Breast epithelium (tissue), 3 donors: ENCODE measurements at regions not wholly inside any gene's neighbourhood (a gene's known extent, or its start where the extent isn't known, plus 50 kb on each side); places are given as distances from the start of the nearest gene placed in this dataset.

ENCODE experiments used
- POLR2A ChIP-seq: fragments of 450-650 bp; IDR thresholded peaks from one replicate; pipeline ENCODE4 v1.6.1; 2016; ENCODE audit warnings: antibody characterized with exemption, mild to moderate bottlenecking, moderate library complexity
- POLR2AphosphoS5 ChIP-seq, 3 donors: sonication (generic); formaldehyde crosslinking; IDR thresholded peaks; one replicate each; pipeline ENCODE4 v1.6.1; 2017; ENCODE audit warnings: antibody characterized with exemption in 3 of 3
- TF ChIP-seq, protein P1 (sequence below), 3 donors: fragments of 450-650 bp; IDR thresholded peaks; one replicate each; pipeline ENCODE4 v1.5.1; 2016 to 2017; ENCODE audit warnings: antibody characterized with exemption in 3 of 3, mild to moderate bottlenecking in 3 of 3, moderate library complexity in 3 of 3

GRCh38 chr5:61820836-61821235 is 485.2 kb upstream of the KIF2A start:
- TF ChIP-seq POLR2A: no peak
- TF ChIP-seq, protein P1, sequence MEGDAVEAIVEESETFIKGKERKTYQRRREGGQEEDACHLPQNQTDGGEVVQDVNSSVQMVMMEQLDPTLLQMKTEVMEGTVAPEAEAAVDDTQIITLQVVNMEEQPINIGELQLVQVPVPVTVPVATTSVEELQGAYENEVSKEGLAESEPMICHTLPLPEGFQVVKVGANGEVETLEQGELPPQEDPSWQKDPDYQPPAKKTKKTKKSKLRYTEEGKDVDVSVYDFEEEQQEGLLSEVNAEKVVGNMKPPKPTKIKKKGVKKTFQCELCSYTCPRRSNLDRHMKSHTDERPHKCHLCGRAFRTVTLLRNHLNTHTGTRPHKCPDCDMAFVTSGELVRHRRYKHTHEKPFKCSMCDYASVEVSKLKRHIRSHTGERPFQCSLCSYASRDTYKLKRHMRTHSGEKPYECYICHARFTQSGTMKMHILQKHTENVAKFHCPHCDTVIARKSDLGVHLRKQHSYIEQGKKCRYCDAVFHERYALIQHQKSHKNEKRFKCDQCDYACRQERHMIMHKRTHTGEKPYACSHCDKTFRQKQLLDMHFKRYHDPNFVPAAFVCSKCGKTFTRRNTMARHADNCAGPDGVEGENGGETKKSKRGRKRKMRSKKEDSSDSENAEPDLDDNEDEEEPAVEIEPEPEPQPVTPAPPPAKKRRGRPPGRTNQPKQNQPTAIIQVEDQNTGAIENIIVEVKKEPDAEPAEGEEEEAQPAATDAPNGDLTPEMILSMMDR (IDR thresholded peaks at IDR 0.05): no peak
- TF ChIP-seq POLR2AphosphoS5 (IDR thresholded peaks at IDR 0.05): no peak
